ENCODE measurements at regions not wholly inside any gene's neighbourhood (a gene's known extent, or its start where the extent isn't known, plus 50 kb on each side); places are given as distances from the start of the nearest gene placed in this dataset.
A peak's percentile ranks its signal among the peaks of the same experiment; 100 is the strongest.
"Not testable (repeated sequence)": the region's sequence is repeated elsewhere in the genome, so short reads cannot be mapped to it uniquely, and the experiment has no call there.

DNA sequence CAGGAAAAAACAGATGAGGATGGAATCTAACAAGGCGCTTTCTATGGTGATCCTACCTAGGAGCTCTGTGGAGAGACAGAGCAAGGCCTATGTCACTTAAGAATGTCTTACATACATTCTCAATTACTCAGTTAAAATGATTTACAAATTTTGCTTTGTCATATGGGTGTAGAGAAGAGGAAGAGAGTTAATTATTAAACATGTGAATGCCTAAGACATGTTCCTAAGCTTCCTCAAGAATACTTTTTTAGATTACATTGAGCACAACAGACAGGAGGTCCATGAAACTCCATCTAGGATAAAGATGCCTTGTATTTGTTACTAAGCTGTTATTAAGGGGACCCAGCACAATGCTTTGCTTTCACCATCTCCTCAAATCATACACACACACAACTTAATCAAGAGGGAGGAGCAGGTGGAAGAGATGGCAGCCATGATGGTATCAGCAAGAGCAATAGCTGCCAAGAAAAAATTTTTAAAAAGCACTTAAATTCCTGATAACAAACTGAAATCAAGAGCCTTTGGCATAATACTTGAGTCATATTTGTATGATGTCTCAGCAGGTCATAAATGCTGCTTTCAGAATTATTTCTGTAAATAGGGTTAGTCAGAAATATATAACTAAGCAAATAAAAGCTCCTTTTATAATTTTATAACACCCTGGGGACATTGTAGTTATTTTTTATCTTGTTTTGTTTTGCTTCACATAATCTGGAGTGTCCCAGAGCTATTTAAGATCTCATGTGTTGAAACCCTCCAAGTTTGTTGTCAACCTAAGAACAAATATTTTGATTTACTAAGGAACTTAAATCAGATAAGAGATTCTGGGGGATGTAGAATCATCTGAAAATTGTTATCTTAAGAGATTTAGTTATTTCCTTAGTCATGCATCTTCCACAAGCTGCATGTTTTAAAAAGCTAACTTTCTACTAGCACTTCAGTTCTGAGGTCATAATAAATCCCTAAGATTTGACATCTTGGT lies 70.0 kb upstream of the CD2AP start:
- DNase-seq: peak; percentile 80

DNA sequence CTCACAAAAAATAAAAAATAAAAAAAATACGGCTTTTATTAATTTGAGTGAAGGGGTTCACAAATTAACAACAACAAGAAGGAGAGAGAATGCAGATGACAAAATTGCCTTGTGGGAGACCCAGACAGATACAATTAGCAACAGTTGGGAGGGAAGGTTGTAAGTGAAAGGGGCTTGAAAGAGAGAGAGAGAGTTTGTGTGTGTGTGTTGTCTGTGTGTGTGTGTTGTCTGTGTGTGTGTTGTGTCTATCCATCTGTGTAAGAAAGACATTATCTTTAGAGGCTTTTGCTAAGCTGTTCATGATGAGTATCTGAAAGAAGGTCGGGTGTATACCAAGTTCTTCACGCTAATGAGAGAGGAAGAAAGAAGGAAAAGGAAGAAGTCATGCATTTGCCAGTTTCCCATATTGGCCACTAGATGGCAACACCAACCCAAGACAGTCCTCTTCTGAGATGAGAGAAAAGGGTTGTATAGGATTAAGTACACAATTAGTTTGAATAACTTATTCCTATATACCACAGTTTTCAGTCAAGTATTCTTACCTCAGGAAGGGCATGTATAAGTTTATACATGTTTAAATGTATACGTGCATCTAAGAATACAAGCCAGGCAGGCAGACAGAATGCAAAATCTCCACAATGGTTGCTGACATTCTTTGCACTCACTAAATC lies 63.7 kb upstream of the CD2AP start:
- peak; percentile 81 for DNase-seq

DNA sequence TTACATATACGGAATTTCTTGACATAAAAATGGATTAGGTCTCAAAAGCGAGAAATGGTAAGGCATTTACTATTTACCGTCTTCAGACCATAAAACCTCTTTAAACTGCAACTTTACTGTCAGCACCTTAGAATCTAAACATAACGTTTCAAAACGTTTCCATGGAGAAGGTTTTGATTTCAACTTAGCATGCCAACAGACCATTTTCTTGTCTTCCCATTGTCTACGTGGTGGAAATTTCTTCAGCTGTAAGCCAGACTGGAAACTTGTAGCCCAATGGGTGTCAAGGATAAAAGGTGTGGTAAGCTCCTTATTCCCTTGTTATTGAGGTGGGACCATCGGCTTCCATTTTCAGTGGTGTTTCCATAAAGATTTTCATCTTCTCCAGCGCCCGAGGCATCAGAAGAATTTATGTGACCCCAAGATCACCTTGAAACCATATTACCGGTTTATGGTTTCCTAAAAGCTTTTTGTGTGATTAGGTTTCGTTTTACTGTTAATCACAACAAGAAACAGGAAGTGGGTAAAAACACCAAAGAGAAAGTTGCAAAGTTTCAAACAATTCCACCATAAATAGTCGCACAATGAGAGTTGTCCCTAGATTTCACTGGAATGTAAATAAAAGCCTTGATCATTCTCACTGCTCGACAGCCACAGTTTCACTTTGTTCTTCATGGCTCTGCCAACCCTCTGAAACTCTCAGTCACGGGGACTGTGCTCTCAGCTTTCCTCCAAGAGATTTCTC lies 63.0 kb upstream of the CD2AP start:
- DNase-seq: peak; percentile 73

DNA sequence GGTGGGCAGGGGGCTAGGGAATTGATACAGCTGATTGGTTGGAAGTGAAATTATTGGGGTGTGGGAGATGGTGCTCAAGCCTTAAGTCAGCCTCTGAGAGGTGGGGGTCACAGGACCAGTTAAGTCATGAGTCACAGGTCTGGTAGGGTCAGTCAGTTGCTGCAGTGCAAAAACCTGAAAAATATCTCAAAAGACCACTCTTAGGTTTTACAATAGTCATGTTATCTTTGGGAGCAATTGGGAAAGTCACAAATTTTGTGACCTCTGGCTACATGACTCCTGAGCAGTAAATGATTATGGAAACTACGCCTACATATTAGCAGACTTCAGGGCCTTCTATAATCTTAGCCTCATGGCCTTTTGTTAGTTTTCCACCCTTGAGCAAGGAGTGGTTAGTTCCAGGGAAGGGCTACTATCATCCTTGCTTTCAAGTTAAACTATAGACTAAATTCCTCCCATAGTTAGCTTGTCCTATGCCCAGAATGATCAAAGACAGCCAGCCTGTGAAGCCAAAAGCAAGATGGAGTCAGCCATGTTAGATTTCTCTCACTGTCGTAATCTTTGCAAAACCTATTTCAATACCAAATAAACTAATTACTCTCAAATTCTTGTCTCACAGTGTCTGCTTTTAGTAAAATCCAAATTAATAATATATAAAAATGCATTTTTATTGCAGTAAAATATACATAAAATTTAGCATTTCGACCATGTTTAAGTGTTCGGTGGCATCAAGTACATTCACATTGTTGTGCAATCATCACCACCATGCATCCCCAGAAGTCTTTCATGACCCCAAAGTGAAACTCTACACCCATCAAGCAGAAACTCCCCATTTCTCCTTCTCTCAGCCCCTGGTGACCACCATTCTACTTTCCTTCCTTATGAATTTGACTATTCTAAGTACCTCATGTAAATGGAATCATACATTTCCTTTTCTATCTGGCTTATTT lies 60.9 kb upstream of the CD2AP start:
- DNase-seq: no peak

DNA sequence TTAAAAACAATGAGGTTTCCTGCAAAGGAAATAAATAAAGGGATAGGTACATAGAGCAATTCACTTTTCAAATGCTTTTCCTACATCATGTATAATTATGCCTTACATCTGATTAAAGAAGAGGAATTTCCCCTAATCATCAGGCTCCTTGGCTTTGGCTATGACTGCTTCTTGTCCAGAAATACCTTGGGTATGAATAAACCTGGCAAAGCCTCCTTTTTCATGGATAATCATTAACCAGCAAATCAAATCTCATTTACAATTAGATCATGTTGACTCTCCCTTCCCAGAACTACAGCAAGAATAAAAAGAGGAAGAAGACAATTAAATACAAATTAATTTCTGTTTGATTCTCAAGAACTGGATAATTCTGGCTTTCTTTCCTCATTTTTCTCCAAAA lies 58.0 kb upstream of the CD2AP start:
- DNase-seq: peak; percentile 93

DNA sequence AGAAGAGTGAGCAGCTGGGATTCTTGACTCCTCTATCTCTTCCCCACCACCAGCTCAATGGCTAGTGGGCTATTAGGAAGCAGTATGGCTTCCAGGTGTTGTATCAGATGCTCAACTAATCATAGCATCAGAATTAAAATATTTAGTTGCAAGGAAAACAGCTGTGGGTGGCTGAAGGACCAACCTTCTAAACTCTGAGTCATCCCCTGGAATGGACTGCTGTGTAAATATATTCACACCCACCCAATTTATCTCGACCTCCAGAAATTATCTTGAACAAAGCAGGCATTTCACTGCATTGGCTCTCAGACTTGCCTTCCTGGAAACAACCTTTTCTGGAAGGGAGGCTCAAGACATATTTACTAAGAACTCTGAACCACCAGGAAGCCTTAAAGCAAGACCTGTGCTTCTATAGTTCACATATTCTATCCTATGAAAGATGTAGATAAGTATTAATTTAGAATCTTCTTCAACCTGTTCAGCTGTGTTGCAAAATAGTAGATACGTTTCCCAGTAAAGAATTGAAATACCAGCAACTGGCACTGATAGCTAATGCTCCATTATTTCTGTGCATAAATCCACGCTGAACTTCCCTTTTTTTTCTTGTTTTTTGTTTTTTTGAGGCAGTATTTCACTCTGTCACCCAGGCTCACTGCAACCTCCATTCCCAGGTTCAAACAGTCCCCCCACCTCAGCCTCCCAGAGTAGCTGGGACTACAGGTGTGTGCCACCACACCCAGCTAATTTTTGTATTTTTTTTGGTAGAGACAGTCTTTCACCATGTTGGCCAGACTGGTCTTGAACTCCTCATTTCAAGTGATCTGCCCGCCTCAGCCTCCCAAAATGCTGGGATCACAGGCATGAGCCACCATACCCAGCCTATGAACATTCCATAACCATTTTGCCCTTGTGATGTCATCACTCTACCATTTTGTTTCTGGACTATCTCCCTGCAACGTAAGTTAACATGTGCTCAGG lies 56.9 kb upstream of the CD2AP start:
- DNase-seq: peak; percentile 34

DNA sequence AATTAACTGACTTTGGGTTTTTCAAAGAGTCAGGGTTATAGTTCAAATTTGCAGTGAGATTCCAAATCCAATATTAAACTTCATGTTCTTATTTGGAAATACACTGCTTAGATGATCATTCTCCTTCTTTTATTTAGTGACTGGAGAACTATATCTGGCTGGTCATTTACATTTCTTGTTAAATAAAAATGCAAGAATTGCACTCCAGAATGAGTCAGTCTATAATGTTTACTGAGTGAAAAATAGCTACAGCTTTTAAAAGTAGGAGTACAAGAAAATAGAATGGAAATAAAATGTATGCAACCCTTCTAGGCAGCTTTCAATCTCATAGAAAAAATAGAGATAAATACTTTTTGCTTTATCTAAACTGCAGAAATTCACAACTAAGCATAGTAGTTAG lies 54.5 kb upstream of the CD2AP start:
- no peak for DNase-seq

DNA sequence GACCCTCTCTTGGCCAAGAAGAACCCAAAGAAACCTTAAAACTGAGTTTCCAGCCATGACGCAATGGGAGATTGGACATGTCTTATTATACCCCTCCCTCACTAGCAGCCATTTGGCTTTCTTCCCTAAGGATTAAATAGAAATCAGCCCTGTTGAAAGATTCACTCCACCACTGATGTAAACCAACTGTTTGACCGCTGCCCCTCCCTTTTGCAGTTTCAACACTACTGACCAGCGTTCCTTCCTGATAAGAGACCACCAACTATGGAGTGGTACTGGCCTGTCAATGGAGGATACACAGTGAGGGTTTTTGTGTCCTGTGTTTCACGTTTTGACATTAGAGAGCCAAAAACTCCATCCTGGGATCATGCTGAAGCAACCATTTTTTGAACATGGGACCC lies 53.2 kb upstream of the CD2AP start:
- no peak for DNase-seq

DNA sequence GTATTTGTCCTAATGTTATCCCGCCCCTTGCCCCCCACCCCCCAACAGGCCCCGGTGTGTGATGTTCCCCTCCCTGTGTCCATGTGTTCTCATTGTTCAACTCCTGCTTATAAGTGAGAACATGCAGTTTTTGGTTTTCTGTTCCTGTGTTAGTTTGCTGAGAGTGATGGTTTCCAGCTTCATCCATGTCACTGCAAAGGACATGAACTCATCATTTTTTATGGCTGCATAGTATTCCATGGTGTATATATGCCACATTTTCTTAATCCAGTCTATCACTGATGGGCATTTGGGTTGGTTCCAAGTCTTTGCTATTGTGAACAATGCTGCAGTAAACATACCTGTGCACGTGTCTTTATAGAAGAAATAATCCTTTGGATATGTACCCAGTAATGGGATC lies 51.9 kb upstream of the CD2AP start:
- not testable (repeated sequence) for DNase-seq

DNA sequence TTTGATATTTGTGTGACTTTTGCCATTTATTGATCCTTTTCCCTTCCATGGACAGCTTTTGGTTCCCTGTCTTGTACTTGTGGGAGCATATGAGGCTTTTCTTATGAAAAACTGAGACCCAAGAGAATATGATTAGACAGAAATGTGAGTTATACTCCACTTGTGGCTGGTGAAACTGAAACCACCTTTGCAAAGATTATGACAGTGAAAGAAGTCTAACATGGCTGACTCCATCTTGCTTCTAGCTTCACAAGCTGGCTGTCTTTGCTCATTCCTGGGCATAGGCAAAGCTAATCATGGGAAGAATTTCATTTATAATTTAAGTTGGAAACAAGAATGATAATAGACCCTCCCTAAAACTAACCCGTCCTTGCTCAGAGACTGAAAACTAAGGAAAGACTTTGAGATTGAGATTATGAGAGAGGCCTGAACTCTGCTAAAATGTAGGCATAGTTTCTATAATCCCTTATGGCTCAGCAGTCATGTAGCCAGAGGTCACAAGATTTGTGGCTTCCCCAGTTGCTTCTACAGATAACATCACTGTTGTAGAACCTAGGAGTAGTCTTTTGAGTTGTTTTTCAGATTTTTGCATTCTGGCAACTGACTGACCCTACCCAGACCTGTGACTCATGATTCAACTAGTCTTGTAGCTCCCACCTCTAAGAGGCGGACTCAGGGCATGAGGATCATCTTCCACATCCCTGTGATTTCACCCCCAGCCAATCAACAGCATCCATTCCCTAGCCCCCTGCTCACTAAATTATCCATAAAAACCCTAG lies 50.9 kb upstream of the CD2AP start:
- DNase-seq: no peak

DNA sequence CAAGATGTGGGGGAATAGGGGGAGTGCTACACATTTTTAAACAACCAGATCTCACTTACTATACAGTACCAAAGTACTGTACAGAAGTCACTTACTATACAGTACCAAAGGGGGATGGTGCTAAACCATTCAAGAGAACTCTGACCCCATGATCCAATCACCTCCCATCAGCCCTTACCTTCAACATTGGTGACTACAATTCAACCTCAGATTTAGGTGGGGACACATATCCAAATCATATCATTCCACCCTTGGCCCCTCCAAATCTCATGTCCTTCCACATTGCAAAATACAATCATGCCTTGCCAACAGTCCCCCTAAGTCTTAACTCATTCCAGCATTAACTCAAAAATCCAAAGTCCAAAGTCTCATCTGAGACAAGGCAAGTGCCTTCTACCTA lies 49.9 kb upstream of the CD2AP start:
- no peak for DNase-seq
